ENCODE measurements at regions not wholly inside any gene's neighbourhood (a gene's known extent, or its start where the extent isn't known, plus 50 kb on each side); places are given as distances from the start of the nearest gene placed in this dataset.

DNA sequence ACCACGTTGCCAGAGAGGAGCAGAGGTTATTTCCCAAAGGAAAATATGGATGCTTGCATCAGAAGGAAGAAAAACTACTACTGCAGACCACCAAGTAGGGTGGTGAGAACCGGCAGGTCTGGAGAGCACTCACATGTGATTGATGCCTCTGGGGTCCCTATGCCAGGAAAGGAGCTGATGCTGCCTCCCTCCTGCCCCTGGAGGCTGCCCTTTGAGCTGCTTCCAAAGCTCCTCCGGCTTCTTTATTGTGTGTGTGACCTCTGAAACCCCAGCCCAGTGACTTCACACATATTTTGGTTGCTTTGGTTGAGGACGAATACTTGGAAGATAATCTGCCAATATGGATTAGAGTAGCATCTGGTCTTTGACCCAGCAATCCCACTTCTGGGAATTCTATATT is 133.4 kb downstream of the AACS start:
- no peak for TF ChIP-seq POLR2AphosphoS5 (IDR thresholded peaks at IDR 0.05)
- TF ChIP-seq, protein P1, sequence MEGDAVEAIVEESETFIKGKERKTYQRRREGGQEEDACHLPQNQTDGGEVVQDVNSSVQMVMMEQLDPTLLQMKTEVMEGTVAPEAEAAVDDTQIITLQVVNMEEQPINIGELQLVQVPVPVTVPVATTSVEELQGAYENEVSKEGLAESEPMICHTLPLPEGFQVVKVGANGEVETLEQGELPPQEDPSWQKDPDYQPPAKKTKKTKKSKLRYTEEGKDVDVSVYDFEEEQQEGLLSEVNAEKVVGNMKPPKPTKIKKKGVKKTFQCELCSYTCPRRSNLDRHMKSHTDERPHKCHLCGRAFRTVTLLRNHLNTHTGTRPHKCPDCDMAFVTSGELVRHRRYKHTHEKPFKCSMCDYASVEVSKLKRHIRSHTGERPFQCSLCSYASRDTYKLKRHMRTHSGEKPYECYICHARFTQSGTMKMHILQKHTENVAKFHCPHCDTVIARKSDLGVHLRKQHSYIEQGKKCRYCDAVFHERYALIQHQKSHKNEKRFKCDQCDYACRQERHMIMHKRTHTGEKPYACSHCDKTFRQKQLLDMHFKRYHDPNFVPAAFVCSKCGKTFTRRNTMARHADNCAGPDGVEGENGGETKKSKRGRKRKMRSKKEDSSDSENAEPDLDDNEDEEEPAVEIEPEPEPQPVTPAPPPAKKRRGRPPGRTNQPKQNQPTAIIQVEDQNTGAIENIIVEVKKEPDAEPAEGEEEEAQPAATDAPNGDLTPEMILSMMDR (IDR thresholded peaks at IDR 0.05 in 8 of 11, conservative IDR thresholded peaks at IDR 0.05 in 3 of 11) = no peak
- Histone ChIP-seq H3K4me3 (no peak overlapping the region), H3K27ac (no peak overlapping the region), H3K36me3 (no peaks in the 10 kb centered on the region), H3K27me3 (replicated peaks in 1 of 7) (peaks cover 0 to 72% (median 4%) of the 10 kb centered on the region in 7 donors), H3K4me1 (no peaks in the 10 kb centered on the region), H3K9me3 (peaks cover 0 to 15% (median 2%) of the 10 kb centered on the region in 8 donors)
- intact Hi-C loops (cut with DNase I; ENCODE audit: low total_unique reads) = no loop called here
- DNase-seq = no peak
- 22 to 50% (median 40%) methylated on average over 4 of the region's 4 CpGs for WGBS, 5 donors

DNA sequence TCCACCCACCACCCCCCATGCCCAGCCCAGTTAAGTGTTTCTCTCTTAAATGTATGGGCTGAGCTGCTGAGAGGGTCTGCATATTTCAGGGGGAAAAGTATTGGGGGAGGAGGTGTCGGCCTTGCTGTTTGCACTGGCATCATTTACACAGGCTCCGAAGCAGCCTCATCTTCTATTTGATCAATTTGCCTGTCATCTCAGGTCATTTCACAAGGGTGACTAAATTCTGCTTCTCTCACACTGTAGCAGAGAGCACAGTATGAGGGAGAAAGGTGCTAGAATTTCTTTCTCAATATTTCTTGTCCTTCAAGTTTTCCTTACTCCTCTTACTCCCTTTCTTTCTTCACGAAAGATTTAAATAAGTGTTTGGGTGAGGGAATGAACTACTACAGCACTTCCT is 135.9 kb downstream of the AACS start:
- intact Hi-C loops (cut with DNase I; ENCODE audit: low total_unique reads) = no loop called here
- H3K27me3 ChIP-seq (replicated peaks in 1 of 7) = peaks cover 0 to 59% (median 0%) of the 10 kb centered on the region in 7 donors
- peaks cover 0 to 15% (median 2%) of the 10 kb centered on the region in 8 donors for H3K9me3 ChIP-seq
- TF ChIP-seq POLR2AphosphoS5 (IDR thresholded peaks at IDR 0.05) (no peak), POLR2A (IDR thresholded peaks at IDR 0.05) (no peak)
- TF ChIP-seq, protein P1 (IDR thresholded peaks at IDR 0.05 in 8 of 11, conservative IDR thresholded peaks at IDR 0.05 in 3 of 11) = no peak
- WGBS, 5 donors = 82 to 93% (median 89%) methylated on average over 3 of the region's 3 CpGs
- H3K4me1 ChIP-seq = no peaks in the 10 kb centered on the region
- DNase-seq = no peak
- H3K4me3 ChIP-seq = no peak overlapping the region
- H3K36me3 ChIP-seq = no peaks in the 10 kb centered on the region
- H3K27ac ChIP-seq = no peak overlapping the region

DNA sequence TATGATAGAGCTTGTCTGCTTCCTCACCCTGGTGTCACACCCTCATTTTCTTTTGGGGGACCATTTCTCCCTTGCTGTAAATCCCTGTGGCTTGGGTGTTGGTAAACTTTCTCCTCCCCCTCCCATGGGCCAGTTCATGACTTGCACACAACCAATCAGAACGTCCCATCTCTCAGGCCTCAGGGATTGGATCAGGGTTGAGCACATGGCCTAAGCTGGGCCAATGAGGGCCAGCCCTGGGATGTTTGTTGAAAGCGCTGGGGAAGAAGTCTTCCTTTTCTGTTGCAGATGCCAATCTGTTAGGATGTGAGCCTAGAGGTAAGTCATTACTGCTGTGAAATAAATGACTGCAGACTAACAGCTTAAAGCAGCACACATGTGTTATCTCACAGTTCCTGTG is 136.7 kb downstream of the AACS start:
- no peak for TF ChIP-seq POLR2A (IDR thresholded peaks at IDR 0.05)
- no peak for TF ChIP-seq POLR2AphosphoS5 (IDR thresholded peaks at IDR 0.05)
- TF ChIP-seq, protein P1 (IDR thresholded peaks at IDR 0.05 in 8 of 11, conservative IDR thresholded peaks at IDR 0.05 in 3 of 11) = no peak
- H3K4me1 ChIP-seq = no peaks in the 10 kb centered on the region
- DNase-seq = no peak
- no peak overlapping the region for H3K27ac ChIP-seq
- no peaks in the 10 kb centered on the region for H3K36me3 ChIP-seq
- intact Hi-C loops (cut with DNase I; ENCODE audit: low total_unique reads) = no loop called here
- H3K27me3 ChIP-seq (replicated peaks in 1 of 7) = peaks cover 0 to 60% (median 0%) of the 10 kb centered on the region in 7 donors
- WGBS, 5 donors = 79 to 94% (median 84%) methylated on average over 2 of the region's 2 CpGs
- no peak overlapping the region for H3K4me3 ChIP-seq
- H3K9me3 ChIP-seq = peaks cover 0 to 15% (median 2%) of the 10 kb centered on the region in 8 donors

DNA sequence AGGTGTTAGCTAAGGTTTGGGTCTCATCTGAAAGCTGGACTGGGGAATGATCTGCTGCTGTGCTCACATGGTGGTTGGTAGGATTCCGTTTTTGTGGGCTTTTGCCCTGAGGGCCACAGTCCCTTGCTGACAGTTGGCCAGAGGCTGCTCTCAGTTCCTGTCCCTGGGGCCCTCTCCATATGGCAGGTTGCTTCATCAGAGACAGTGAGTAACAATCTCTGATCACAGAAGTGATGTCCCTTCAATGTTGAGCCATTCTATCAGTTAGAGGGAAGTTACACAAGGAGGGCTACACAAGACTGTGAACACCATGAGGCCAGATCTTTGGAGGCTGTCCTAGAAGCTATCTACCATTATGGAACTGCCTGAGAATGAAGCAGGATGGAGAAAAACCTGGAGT is 137.2 kb downstream of the AACS start:
- no peaks in the 10 kb centered on the region for H3K4me1 ChIP-seq
- 50 to 76% (median 57%) methylated on average over 1 of the region's 1 CpG for WGBS, 5 donors
- intact Hi-C loops (cut with DNase I; ENCODE audit: low total_unique reads) = no loop called here

More for the DNA sequence above, 137.2 kb downstream of the AACS start:
- Histone ChIP-seq H3K27me3 (replicated peaks in 1 of 7) (peaks cover 0 to 65% (median 0%) of the 10 kb centered on the region in 7 donors), H3K9me3 (peaks cover 0 to 15% (median 2%) of the 10 kb centered on the region in 8 donors), H3K4me3 (no peak overlapping the region), H3K36me3 (no peaks in the 10 kb centered on the region), H3K27ac (no peak overlapping the region)
- TF ChIP-seq, protein P1 (IDR thresholded peaks at IDR 0.05 in 8 of 11, conservative IDR thresholded peaks at IDR 0.05 in 3 of 11) = no peak
- TF ChIP-seq POLR2AphosphoS5 (IDR thresholded peaks at IDR 0.05) (no peak), POLR2A (IDR thresholded peaks at IDR 0.05) (no peak)
- no peak for DNase-seq
